ENCODE measurements at regions not wholly inside any gene's neighbourhood (a gene's known extent, or its start where the extent isn't known, plus 50 kb on each side); places are given as distances from the start of the nearest gene placed in this dataset.

- no peak for TF ChIP-seq EZH2 (IDR thresholded peaks at IDR 0.05; ENCODE audit: insufficient read depth, poor library complexity, severe bottlenecking)
- no peak for TF ChIP-seq EZH2phosphoT487 (IDR thresholded peaks at IDR 0.05; ENCODE audit: insufficient read depth, low read depth)
Observed at GRCh38 chr2:8623576-8623957, 58.3 kb upstream of the ID2 start.

Measured in GM23248 (cell line).